ENCODE measurements at regions not wholly inside any gene's neighbourhood (a gene's known extent, or its start where the extent isn't known, plus 50 kb on each side); places are given as distances from the start of the nearest gene placed in this dataset.

- no peak for DNase-seq (ENCODE audit: low read depth)
- TF ChIP-seq, protein P1, sequence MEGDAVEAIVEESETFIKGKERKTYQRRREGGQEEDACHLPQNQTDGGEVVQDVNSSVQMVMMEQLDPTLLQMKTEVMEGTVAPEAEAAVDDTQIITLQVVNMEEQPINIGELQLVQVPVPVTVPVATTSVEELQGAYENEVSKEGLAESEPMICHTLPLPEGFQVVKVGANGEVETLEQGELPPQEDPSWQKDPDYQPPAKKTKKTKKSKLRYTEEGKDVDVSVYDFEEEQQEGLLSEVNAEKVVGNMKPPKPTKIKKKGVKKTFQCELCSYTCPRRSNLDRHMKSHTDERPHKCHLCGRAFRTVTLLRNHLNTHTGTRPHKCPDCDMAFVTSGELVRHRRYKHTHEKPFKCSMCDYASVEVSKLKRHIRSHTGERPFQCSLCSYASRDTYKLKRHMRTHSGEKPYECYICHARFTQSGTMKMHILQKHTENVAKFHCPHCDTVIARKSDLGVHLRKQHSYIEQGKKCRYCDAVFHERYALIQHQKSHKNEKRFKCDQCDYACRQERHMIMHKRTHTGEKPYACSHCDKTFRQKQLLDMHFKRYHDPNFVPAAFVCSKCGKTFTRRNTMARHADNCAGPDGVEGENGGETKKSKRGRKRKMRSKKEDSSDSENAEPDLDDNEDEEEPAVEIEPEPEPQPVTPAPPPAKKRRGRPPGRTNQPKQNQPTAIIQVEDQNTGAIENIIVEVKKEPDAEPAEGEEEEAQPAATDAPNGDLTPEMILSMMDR (IDR thresholded peaks at IDR 0.05; ENCODE audit: insufficient read depth, low read length, poor library complexity, severe bottlenecking) = no peak
These were observed 431.6 kb downstream of the GJA1 start for GRCh38 chr6:121867095-121867494.

DNA sequence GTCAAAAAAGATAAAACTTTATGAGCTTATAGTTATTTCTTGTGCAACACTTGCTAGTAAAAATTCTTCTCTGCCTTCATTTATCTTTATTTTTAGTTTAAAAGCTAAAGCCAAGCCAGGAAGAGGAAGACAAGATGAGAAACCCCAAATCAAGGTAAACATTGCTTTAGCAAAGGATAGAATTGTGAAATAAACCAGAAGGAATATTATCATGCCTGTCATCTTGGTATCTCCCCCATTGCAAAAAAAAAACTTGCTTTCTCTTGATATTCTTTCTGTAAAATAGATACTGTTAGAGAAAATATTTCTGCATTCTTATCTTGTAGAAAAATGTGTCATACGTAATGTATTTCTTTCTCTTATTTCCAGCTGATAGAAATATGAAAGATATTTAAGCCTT is 432.8 kb downstream of the GJA1 start:
- H3K36me3 ChIP-seq (ENCODE audit: control insufficient read depth, insufficient read depth, low read length) = no peaks in the 10 kb centered on the region
- TF ChIP-seq, protein P1 (IDR thresholded peaks at IDR 0.05; ENCODE audit: insufficient read depth, low read length, poor library complexity, severe bottlenecking) = no peak
- DNase-seq (ENCODE audit: low read depth) = no peak
- no peak overlapping the region for H3K4me3 ChIP-seq (ENCODE audit: low read depth, low read length)
- no peaks in the 10 kb centered on the region for H3K27me3 ChIP-seq (ENCODE audit: control insufficient read depth, insufficient read depth, low read length)

More at GRCh38 chr6:121867095-121867494, 431.6 kb downstream of the GJA1 start:
- no peak overlapping the region for H3K4me3 ChIP-seq (ENCODE audit: low read depth, low read length)
- no peaks in the 10 kb centered on the region for H3K36me3 ChIP-seq (ENCODE audit: control insufficient read depth, insufficient read depth, low read length)
- H3K27me3 ChIP-seq (ENCODE audit: control insufficient read depth, insufficient read depth, low read length) = no peaks in the 10 kb centered on the region

DNA sequence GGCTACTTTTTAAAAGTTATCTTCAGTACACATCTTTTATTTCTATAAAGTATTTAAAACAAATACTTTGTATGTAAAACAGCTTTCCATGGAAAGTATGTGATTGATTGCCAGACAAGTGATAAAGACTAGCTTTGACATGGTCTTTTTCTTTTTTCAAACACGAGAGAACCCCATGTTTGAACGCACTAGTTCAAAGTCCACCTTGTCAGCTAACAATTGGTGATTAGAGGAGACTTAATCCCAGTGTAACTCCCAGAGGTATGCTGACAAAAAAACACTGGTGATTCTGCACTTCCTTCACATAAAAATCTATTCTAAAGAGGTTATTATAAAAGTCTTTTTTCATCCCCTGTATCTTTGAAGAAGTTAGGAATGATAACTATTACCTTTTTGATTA is 438.1 kb downstream of the GJA1 start:
- Histone ChIP-seq H3K4me3 (ENCODE audit: low read depth, low read length) (no peak overlapping the region), H3K27me3 (ENCODE audit: control insufficient read depth, insufficient read depth, low read length) (no peaks in the 10 kb centered on the region), H3K36me3 (ENCODE audit: control insufficient read depth, insufficient read depth, low read length) (no peaks in the 10 kb centered on the region)
- no peak for DNase-seq (ENCODE audit: low read depth)
- TF ChIP-seq, protein P1 (IDR thresholded peaks at IDR 0.05; ENCODE audit: insufficient read depth, low read length, poor library complexity, severe bottlenecking) = no peak

DNA sequence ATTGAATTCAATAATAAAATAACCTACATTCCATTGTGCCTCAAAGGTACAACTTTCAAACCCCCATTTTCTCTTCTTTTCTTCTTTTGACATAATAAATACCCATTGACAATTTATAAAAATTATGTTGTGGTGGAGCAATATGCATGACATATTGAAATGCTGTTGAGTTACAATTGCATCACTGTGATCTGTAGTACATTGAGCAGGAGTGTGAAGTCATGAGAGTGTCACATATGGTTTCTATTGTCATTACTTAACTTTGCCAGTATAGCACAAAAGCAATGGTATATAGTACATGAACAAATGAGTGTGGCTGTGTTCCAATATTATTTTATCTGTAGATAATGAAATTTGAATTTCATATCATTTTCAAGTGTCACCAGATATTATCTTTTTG is 441.3 kb downstream of the GJA1 start:
- H3K36me3 ChIP-seq (ENCODE audit: control insufficient read depth, insufficient read depth, low read length) = no peaks in the 10 kb centered on the region
- DNase-seq (ENCODE audit: low read depth) = no peak
- no peaks in the 10 kb centered on the region for H3K27me3 ChIP-seq (ENCODE audit: control insufficient read depth, insufficient read depth, low read length)
- TF ChIP-seq, protein P1 (IDR thresholded peaks at IDR 0.05; ENCODE audit: insufficient read depth, low read length, poor library complexity, severe bottlenecking) = no peak
- H3K4me3 ChIP-seq (ENCODE audit: low read depth, low read length) = no peak overlapping the region

GRCh38 chr6:121879149-121879548 is 443.7 kb downstream of the GJA1 start:
- Histone ChIP-seq H3K4me3 (ENCODE audit: low read depth, low read length) (no peak overlapping the region), H3K27me3 (ENCODE audit: control insufficient read depth, insufficient read depth, low read length) (no peaks in the 10 kb centered on the region), H3K36me3 (ENCODE audit: control insufficient read depth, insufficient read depth, low read length) (no peaks in the 10 kb centered on the region)
- DNase-seq (ENCODE audit: low read depth) = no peak
- TF ChIP-seq, protein P1 (IDR thresholded peaks at IDR 0.05; ENCODE audit: insufficient read depth, low read length, poor library complexity, severe bottlenecking) = no peak

DNA sequence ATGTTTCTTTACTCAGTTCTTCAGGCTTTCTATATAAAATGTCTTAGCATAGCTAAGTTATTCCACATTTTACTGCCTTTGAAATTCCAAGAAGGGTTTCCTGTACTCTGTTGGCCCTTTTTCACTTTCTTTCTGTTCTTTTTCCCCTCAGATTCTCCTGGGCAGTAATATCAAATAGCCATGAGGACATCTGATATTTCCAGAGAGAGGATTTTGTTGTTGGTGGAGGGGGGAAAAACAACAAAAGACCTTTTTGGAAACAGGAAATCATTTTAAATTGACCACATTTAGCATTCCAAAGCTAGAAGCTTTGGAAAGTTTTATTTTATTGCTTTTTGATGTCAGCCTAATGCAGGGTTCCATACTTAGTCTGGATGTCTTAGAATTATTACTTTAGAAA is 445.4 kb downstream of the GJA1 start:
- DNase-seq (ENCODE audit: low read depth) = no peak
- TF ChIP-seq, protein P1 (IDR thresholded peaks at IDR 0.05; ENCODE audit: insufficient read depth, low read length, poor library complexity, severe bottlenecking) = no peak
- Histone ChIP-seq H3K36me3 (ENCODE audit: control insufficient read depth, insufficient read depth, low read length) (no peaks in the 10 kb centered on the region), H3K27me3 (ENCODE audit: control insufficient read depth, insufficient read depth, low read length) (no peaks in the 10 kb centered on the region), H3K4me3 (ENCODE audit: low read depth, low read length) (no peak overlapping the region)

All from kidney epithelial cell (primary cell).